ENCODE measurements at regions not wholly inside any gene's neighbourhood (a gene's known extent, or its start where the extent isn't known, plus 50 kb on each side); places are given as distances from the start of the nearest gene placed in this dataset.

GRCh38 chr12:130076752-130077151, 85.5 kb upstream of the FZD10 start:
- Histone ChIP-seq H3K56ac (replicated peaks; ENCODE audit: insufficient read length, low read depth, low read length) (no peak overlapping the region), H4K5ac (ENCODE audit: insufficient read length, low read depth, low read length) (no peak overlapping the region), H3K27ac (ENCODE audit: low read depth, low read length) (no peak overlapping the region), H3K23me2 (ENCODE audit: low read depth, low read length) (no peaks in the 10 kb centered on the region), H2BK120ac (replicated peaks; ENCODE audit: low read depth, low read length) (no peak overlapping the region), H4K8ac (ENCODE audit: extremely low read depth, insufficient read depth, low read length) (no peak overlapping the region), H2AFZ (ENCODE audit: low read length) (no peak overlapping the region), H3K14ac (ENCODE audit: insufficient read length) (no peak overlapping the region), H2BK5ac (ENCODE audit: low read depth, low read length) (no peak overlapping the region), H3K4me2 (ENCODE audit: insufficient read depth in 1 of 2, low read depth in 2 of 2, low read length in 2 of 2) (no peak overlapping the region), H4K20me1 (replicated peaks in 1 of 2; ENCODE audit: control insufficient read depth in 1 of 2, insufficient read depth in 2 of 2, low read length in 2 of 2) (no peaks in the 10 kb centered on the region), H2BK12ac (ENCODE audit: low read depth, low read length) (no peak overlapping the region), H3K9me3 (ENCODE audit: insufficient read depth in 2 of 2, low read depth in 1 of 2, low read length in 1 of 2) (no peaks in the 10 kb centered on the region; a peak in 1 of 4 replicates), H2AK5ac (ENCODE audit: low read depth, low read length) (no peak overlapping the region), H3K9ac (replicated peaks in 1 of 4; ENCODE audit: extremely low read depth in 1 of 4, low read depth in 3 of 4, low read length in 3 of 4) (no peak overlapping the region), H3K79me1 (ENCODE audit: low read depth, low read length) (no peaks in the 10 kb centered on the region), H2BK20ac (ENCODE audit: low read length) (no peak overlapping the region), H3K4me1 (replicated peaks in 1 of 4; ENCODE audit: control insufficient read depth in 3 of 4, insufficient read depth in 4 of 4, low read length in 3 of 4) (peaks cover 2 to 12% (median 5%) of the 10 kb centered on the region in 4 experiments; a peak in 5 of 7 replicates), H2BK15ac (ENCODE audit: low read length) (no peak overlapping the region), H3K18ac (ENCODE audit: extremely low read depth, low read length) (no peak overlapping the region), H3K4ac (replicated peaks; ENCODE audit: insufficient read length, low read depth, low read length) (no peak overlapping the region), H3K27me3 (replicated peaks in 1 of 4; ENCODE audit: control insufficient read depth in 3 of 4, extremely low read depth in 1 of 4, insufficient read depth in 3 of 4, low read length in 3 of 4) (peaks cover 0 to 24% (median 18%) of the 10 kb centered on the region in 4 experiments; a peak in 6 of 7 replicates), H4K91ac (replicated peaks; ENCODE audit: insufficient read length, low read length) (no peak overlapping the region), H3K4me3 (ENCODE audit: extremely low read depth in 1 of 4, insufficient read depth in 2 of 4, low read depth in 3 of 4, low read length in 4 of 4) (no peak overlapping the region), H3K36me3 (ENCODE audit: control insufficient read depth in 2 of 4, insufficient read depth in 4 of 4, low read length in 3 of 4) (no peaks in the 10 kb centered on the region), H3K23ac (ENCODE audit: insufficient read length) (no peak overlapping the region), H3K79me2 (ENCODE audit: control insufficient read depth in 1 of 2, insufficient read depth in 2 of 2, low read length in 2 of 2) (no peaks in the 10 kb centered on the region)
- no peak for FAIRE-seq
- ChIA-PET CTCF (ENCODE audit: partially characterized antibody) (interaction anchor here (0.7 to 1.8 kb wide), 2 partner anchors 11 to 30 kb away, joined by 3 to 8 read pairs; no protein-coding TSS in a partner anchor), POLR2A (ENCODE audit: partially characterized antibody) (no interaction called here)
- no peak for DNase-seq (ENCODE audit: low read depth in 1 of 2, low spot score in 2 of 2)
- 73% methylated on average over 5 of the region's 5 CpGs; no CpG with 5 or more reads in 1 of the 2 experiments for WGBS, 2 experiments (ENCODE audit: extremely low coverage in 1 of 2, insufficient coverage in 1 of 2, insufficient read length in 1 of 2, insufficient replicate concordance in 2 of 2, low coverage in 1 of 2, low lambda C conversion rate in 2 of 2, missing lambda C conversion rate in 1 of 2)
- no peak for TF ChIP-seq MAX (IDR thresholded peaks at IDR 0.05)
- no peak for TF ChIP-seq JUN (IDR thresholded peaks at IDR 0.05; ENCODE audit: low read depth, low read length)
- no peak for TF ChIP-seq CREB1 (IDR thresholded peaks at IDR 0.05)
- no peak for TF ChIP-seq SIX5 (IDR thresholded peaks at IDR 0.05; ENCODE audit: low read depth, low read length)
- no peak for TF ChIP-seq SIN3A (conservative IDR thresholded peaks at IDR 0.05 in 1 of 2, IDR thresholded peaks at IDR 0.05 in 1 of 2; ENCODE audit: low read depth in 1 of 2, low read length in 2 of 2)
- no peak for TF ChIP-seq SUZ12 (IDR thresholded peaks at IDR 0.05; ENCODE audit: low read length)

All from H1 (cell line).